ENCODE measurements at regions not wholly inside any gene's neighbourhood (a gene's known extent, or its start where the extent isn't known, plus 50 kb on each side); places are given as distances from the start of the nearest gene placed in this dataset.

DNA sequence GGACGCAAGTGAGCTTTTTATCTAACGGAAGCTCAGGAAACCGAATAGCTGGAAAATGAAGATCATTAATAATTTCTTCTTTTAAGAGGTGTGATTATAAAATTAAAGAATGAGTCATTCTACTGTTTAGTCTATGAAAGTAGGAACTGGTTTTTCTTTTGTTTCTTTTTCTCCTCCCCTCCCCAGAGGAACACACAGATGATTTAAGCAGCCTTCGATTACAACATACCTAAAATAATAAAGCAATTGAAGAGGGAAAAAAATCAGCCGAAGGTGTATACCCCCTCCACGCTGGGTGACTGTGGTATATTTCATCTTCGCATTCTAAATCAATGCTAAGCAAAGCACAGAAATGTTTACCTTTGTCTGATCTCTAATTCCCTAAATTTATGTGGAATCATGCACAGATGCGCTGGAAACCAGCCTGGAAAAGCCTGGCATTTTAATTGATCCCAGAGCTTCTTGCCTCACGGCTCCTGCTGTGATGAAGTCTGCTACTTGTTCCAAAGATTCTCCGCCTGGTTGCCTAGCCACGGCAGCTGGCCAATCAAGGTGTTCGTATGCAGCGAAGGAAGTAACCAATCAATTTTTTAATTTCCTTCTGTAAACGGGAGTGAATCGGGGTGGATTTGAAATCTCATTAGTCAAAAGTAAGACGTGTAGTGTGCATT lies 133.9 kb downstream of the FANCF start:
- peak; percentile 96 for DNase-seq (ENCODE audit: low read depth in 2 of 2)

DNA sequence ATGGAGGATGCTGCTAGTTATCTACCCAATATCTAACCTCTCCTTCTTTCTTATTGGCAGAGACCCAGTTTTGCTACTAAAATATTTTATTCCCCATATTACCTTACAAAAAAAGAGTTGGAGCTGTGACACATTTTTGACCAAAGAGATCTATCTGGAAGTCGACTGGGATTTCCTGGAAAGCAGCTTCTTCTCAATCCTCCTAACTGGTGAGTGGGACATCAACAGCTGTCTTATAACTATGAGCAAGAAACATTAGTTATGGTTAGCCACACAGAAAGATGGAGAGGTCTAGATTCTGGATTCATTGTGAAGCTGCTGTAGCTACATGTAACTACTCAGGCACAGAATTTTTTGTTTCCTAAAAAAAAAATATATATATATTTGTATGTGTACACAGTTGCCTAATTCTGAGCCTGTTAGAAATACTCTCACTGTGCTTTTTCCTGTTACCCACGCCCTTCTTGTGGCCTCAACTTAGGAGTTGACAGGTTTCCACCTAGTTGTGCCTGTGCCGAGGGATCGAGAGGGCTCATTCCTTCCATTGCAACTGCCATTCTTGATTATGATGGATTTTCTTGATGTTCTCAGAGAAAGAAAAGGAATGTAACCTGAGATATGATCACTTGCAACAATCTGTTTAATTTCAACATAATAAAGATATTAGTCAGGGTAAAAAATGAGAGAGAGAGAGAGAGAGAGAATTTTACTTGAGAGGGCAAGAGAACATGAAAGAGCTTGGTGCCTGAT lies 142.0 kb downstream of the SLC17A6 start:
- no peak for DNase-seq (ENCODE audit: low read depth in 2 of 2)

- peak; percentile 50 to 59 for DNase-seq (ENCODE audit: low read depth in 2 of 2)
Measured at GRCh38 chr11:22479208-22479607, 141.0 kb downstream of the SLC17A6 start.

DNA sequence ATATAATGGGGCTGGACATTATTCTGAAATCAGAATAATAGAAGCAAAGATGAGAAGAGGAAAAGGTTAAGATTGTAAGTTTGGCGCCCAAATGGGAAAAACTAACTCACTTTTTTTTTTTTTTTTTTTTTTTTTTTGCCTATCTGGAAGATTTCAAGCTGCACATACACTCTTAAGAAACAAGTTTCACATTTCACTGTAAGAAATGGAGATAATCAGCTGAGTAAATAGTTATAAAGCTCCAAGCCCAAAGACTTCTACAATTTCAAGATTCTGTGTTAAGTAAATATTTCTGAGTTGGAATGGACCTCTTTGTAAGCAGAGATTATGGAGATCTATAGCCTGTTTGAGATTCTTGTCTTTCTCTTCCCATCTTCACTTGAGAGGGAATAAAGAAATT lies 140.0 kb downstream of the SLC17A6 start:
- no peak for DNase-seq (ENCODE audit: low read depth in 2 of 2)

GRCh38 chr11:22477312-22477711 lies 139.1 kb downstream of the SLC17A6 start:
- DNase-seq (ENCODE audit: low read depth in 2 of 2), result no peak

DNA sequence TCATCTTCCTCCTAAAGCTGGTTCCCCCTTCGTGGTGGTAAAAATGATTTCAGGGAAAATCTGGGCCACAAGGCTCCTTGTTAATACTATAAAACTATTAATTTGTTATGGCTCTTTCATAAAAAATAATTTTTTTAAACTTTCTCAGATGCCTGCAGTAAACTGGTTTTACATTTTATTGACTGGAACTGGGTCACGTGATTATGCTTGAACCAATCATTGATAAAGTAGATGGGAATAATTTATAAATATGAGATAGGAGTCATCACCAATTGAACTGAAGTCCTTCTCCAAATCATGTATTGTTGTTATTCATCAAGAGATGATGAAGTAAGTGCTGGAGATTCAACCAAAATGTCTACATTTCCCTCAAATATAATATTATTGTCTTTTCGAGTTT lies 138.4 kb downstream of the SLC17A6 start:
- DNase-seq (ENCODE audit: low read depth in 2 of 2), result no peak

DNA sequence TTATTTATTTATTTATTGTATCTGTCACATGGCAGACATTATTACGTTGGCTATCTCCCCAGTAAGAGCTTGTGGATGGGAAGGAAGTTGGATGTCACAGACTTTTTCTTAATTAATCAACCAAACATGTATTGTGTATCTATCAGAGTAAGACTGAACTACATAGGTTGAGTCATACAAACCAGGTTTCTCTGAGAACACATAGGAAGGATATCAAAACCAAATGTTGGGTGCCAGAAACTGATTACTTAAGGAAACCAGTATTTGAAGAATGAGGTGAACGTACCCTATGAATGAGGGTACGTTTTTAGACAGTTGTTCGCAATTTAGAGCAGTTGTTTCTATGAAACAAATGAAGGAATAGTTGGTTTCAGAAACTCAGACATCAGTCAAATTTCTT lies 136.4 kb downstream of the SLC17A6 start:
- no peak for DNase-seq (ENCODE audit: low read depth in 2 of 2)

DNA sequence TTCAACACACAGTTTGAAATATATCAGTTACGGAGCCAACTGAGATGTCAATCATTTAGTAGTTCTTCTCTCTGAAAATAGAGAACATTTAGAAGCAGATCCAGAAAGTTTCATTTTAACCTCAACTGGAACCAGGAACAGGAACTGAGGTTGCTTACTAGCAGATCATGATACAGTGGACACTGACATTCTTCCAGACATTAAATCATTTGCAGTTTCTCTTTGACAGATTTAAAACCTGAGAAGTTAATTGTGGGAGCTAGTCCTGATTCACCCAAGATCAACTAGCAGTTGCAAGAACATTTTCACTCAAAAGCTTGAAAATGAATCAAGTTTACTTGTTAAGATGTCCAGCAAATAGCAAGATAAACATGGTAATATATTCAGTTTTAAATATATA lies 135.4 kb downstream of the SLC17A6 start:
- DNase-seq (ENCODE audit: low read depth in 2 of 2), result no peak

GRCh38 chr11:22472306-22472705 lies 134.1 kb downstream of the SLC17A6 start:
- DNase-seq (ENCODE audit: low read depth in 2 of 2), result no peak

- no peak for DNase-seq (ENCODE audit: low read depth in 2 of 2)
Measured at GRCh38 chr11:22471385-22471784, 133.2 kb downstream of the SLC17A6 start.

- DNase-seq (ENCODE audit: low read depth in 2 of 2), result no peak
Measured at GRCh38 chr11:22467741-22468140, 129.6 kb downstream of the SLC17A6 start.

- no peak for DNase-seq (ENCODE audit: low read depth in 2 of 2)
Measured at GRCh38 chr11:22467248-22467647, 129.1 kb downstream of the SLC17A6 start.

DNA sequence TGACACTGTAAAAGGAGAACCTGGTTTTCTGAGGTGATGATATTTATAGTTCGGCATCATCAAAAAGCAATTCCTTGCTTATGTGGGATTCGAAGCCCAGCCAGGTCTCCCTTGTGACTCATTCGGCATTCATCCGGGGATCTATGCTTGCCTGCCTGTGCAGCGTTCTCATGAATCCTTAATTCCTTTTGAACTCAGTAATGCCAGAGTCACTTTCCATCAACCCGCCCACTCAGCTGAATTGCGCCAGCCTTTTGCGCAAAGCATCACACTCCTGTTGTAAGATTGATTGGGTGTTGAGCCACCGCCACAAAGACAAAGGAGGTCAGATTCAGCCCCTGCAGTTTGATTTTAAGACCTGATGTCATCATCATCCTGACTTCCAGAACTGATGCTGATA lies 128.6 kb downstream of the SLC17A6 start:
- DNase-seq (ENCODE audit: low read depth in 2 of 2), result peak; percentile 87

GRCh38 chr11:22466351-22466750 lies 128.2 kb downstream of the SLC17A6 start:
- DNase-seq (ENCODE audit: low read depth in 2 of 2), result no peak

GRCh38 chr11:22465620-22466019 lies 127.4 kb downstream of the SLC17A6 start:
- no peak for DNase-seq (ENCODE audit: low read depth in 2 of 2)

GRCh38 chr11:22461626-22462025 lies 123.4 kb downstream of the SLC17A6 start:
- no peak for DNase-seq (ENCODE audit: low read depth in 2 of 2)

DNA sequence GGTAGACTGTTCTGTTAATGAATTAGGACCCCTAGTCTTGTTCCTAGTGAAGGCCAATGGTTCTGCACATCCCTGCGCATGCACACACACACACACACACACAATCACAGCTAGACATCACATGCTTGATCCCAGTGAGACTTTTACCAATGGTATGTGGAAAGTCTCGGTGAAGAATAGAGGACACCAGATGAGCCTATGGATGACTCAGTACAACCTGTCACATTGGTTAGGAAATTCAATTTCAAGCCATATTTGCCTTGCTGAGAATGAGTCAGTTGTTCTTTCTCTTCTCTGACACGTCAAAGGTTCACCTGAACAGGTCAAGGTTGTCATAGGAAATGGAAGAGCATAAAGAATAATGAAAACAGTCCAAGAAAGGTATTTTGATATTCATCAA lies 122.0 kb downstream of the SLC17A6 start:
- no peak for DNase-seq (ENCODE audit: low read depth in 2 of 2)

DNA sequence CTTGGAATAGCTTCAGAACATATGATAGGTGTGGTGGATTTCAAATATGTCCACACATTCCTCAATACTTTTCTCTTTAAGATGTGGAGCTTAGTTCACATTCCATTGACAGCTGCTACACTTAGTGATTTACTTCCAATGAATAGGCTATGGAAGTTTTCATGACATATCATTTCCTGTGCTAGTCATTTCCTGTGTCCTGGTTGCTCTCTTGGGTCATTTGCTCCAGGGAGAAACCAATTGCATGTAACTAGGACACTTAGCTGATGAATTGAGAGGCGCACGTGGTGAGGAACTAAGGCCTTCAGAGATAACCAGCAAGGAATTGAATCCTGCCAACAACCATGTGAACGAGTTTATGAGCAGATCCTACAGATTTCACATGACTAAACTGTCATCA lies 120.9 kb downstream of the SLC17A6 start:
- peak; percentile 71 to 74 for DNase-seq (ENCODE audit: low read depth in 2 of 2)

GRCh38 chr11:22458161-22458560 lies 120.0 kb downstream of the SLC17A6 start:
- DNase-seq (ENCODE audit: low read depth in 2 of 2), result no peak

GRCh38 chr11:22456993-22457762 lies 119.0 kb downstream of the SLC17A6 start:
- DNase-seq (ENCODE audit: low read depth in 2 of 2), result no peak

DNA sequence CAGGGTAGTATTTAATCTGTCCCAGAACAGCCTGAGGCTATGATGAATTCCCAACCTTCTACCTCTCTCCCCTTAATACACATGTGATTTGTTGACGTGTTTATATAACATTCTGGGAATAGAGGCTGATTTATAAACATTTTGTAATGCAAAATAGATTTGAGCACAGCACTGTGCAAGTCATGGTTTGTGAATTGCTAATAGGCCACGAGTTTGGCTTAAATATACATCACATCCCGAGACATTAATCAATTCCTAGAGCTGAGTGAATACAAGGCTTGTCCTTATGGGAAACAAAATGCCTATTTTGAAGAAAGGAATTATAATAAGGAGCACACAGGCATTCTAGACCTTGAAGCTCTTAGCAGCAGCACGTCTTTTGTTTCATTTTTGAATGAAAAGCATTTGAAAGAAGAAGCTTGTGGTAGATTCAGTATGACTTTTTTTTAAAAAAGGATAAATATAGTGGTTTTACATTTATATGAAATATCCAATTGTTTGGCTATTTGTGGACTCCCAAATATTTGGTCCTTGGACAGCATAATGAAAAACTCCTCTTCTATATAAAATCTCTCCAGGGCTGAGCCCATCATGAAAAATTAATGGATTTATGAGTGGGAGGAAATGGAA lies 116.4 kb downstream of the SLC17A6 start:
- no peak for DNase-seq (ENCODE audit: low read depth in 2 of 2)

GRCh38 chr11:22449441-22449840 lies 111.3 kb downstream of the SLC17A6 start:
- no peak for DNase-seq (ENCODE audit: low read depth in 2 of 2)

Data from fibroblast of skin of left quadriceps (primary cell).